Neural progenitor cell (in vitro differentiated cells): ENCODE measurements at regions not wholly inside any gene's neighbourhood (a gene's known extent, or its start where the extent isn't known, plus 50 kb on each side); places are given as distances from the start of the nearest gene placed in this dataset.
A peak's percentile ranks its signal among the peaks of the same experiment; 100 is the strongest.

ENCODE experiments used
- DNase-seq: peaks from one replicate; pipeline ENCODE4 v3.0.0-alpha.2; 2016; ENCODE audit warnings: low spot score
- H2AFZ ChIP-seq: fragments of 200-600 bp; sonication (generic); replicated peaks from 2 replicates; pipeline ENCODE4 v1.6.1; 2016; ENCODE audit warnings: antibody characterized with exemption
- H3F3A ChIP-seq: fragments of 200-600 bp; sonication (generic); 2 replicates; pipeline ENCODE4 v1.6.1; 2016; ENCODE audit warnings: antibody characterized with exemption, low read depth
- H3K27ac ChIP-seq: fragments of 200-600 bp; sonication (generic); 2 replicates; pipeline ENCODE4 v1.5.1; 2016; ENCODE audit warnings: mild to moderate bottlenecking
- H3K27me3 ChIP-seq: fragments of 200-600 bp; sonication (generic); 2 replicates; pipeline ENCODE4 v1.6.1; 2016; ENCODE audit warnings: mild to moderate bottlenecking, moderate library complexity
- H3K36me3 ChIP-seq: fragments of 200-600 bp; sonication (generic); 2 replicates; pipeline ENCODE4 v1.5.1; 2016
- H3K4me1 ChIP-seq: fragments of 200-600 bp; sonication (generic); 2 replicates; pipeline ENCODE4 v1.6.1; 2016; ENCODE audit warnings: mixed run types
- H3K4me2 ChIP-seq: fragments of 200-600 bp; sonication (generic); 2 replicates; pipeline ENCODE4 v1.6.1; 2016
- H3K4me3 ChIP-seq: fragments of 200-600 bp; sonication (generic); 2 replicates; pipeline ENCODE4 v1.5.1; 2016
- H3K79me2 ChIP-seq: fragments of 200-600 bp; sonication (generic); 2 replicates; pipeline ENCODE4 v1.6.1; 2016; ENCODE audit warnings: low read depth
- H3K9ac ChIP-seq: fragments of 200-600 bp; sonication (generic); 2 replicates; pipeline ENCODE4 v1.6.1; 2016
- H3K9me3 ChIP-seq: fragments of 200-600 bp; sonication (generic); 2 replicates; pipeline ENCODE4 v1.5.1; 2016; ENCODE audit warnings: low read depth
- H4K20me1 ChIP-seq: fragments of 200-600 bp; sonication (generic); 2 replicates; pipeline ENCODE4 v1.6.1; 2016; ENCODE audit warnings: low read depth
- H3K27ac Mint-ChIP-seq: 3 replicates; pipeline ENCODE4 v1.8.0; 2021; ENCODE audit warnings: mixed read lengths
- H3K27me3 Mint-ChIP-seq: 2 replicates; pipeline ENCODE4 v1.8.0; 2022; ENCODE audit warnings: low read depth, mild to moderate bottlenecking, inconsistent platforms, moderate library complexity, mixed read lengths; ENCODE audit not compliant: insufficient read depth
- H3K36me3 Mint-ChIP-seq: 3 replicates; pipeline ENCODE4 v1.8.0; 2021; ENCODE audit warnings: mixed read lengths
- H3K4me1 Mint-ChIP-seq: 3 replicates; pipeline ENCODE4 v1.8.0; 2021; ENCODE audit warnings: mixed read lengths
- H3K4me3 Mint-ChIP-seq: 3 replicates; pipeline ENCODE4 v1.8.0; 2021; ENCODE audit warnings: mild to moderate bottlenecking, moderate library complexity, mixed read lengths
- H3K9me3 Mint-ChIP-seq: 3 replicates; pipeline ENCODE4 v1.8.0; 2020; ENCODE audit warnings: mixed read lengths
- CTCF ChIP-seq: fragments of 200-600 bp; sonication (generic); IDR thresholded peaks from 2 replicates; pipeline ENCODE4 v1.5.1; 2017; ENCODE audit warnings: antibody characterized with exemption, mild to moderate bottlenecking
- EZH2 ChIP-seq: fragments of 200-600 bp; sonication (generic); IDR thresholded peaks from 2 replicates; pipeline ENCODE4 v1.6.1; 2017; ENCODE audit warnings: antibody characterized with exemption, mild to moderate bottlenecking, moderate library complexity
- EZH2phosphoT487 ChIP-seq: fragments of 200-600 bp; sonication (generic); IDR thresholded peaks from 2 replicates; pipeline ENCODE4 v1.6.1; 2017; ENCODE audit warnings: antibody characterized with exemption

DNA sequence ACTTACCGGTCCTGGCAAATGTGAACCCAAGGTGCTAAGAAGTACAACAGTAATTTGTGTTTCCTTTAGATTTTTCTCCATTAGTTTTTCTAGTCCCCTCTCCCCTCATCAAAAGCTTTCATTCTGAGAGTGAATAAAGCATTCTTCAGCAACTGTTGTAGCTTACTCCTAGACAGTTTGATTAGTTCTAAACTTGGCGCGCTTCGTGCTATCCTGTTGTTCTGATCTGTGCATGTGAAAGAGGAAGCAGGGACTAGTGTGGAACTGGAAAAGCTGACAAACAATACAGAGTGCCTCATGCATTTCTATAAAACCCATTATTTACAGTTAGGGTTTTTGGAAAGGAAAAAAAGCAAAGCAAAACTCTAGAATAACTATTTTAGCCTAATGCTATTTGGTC lies 556.9 kb upstream of the SLIT2 start:
- Histone ChIP-seq H3K9ac (no peak overlapping the region), H3K79me2 (no peaks in the 10 kb centered on the region), H3F3A (no peaks in the 10 kb centered on the region), H3K27me3 (no peaks in the 10 kb centered on the region), H3K27ac (no peak overlapping the region), H3K4me3 (no peak overlapping the region), H3K4me2 (no peak overlapping the region), H4K20me1 (no peaks in the 10 kb centered on the region), H3K9me3 (no peaks in the 10 kb centered on the region), H3K4me1 (peaks cover 6% of the 10 kb centered on the region), H2AFZ (no peak overlapping the region), H3K36me3 (no peaks in the 10 kb centered on the region)
- Mint-ChIP-seq H3K4me3 (no peak overlapping the region), H3K4me1 (peaks cover 7% of the 10 kb centered on the region), H3K9me3 (peaks cover 8% of the 10 kb centered on the region), H3K36me3 (no peaks in the 10 kb centered on the region), H3K27me3 (peaks cover 6% of the 10 kb centered on the region), H3K27ac (no peak overlapping the region)
- no peak for DNase-seq
- TF ChIP-seq CTCF = no peak
- TF ChIP-seq EZH2phosphoT487 = no peak
- no peak for TF ChIP-seq EZH2

DNA sequence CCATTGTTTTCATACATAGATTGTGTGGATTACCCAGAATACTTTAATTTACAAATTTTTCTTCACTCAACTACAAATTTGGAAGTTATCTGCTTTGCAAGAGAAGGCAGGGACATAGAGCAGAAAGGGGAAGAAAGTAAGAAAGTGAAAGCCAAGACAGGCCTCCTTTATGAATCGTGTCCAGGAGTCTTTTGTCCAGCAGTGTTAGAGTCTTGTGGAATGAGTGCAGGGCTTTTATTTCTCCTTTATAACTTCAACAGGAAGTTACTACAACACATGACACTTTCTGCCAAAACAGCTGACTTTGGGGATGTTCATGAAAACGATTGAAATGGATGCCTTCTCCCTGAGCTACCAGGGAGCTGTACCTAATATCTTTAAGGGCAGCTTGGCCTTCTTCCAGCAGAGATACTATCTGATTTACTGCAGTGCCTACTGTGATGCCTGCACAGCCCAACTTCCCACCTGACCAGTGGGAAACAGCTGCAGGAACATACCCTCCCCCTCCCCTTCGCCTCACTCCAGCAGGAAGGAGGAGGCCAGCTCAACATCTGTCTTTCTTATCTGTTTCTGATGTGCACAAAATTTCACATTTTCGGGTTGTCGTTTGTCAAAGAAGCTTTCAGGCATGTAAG lies 557.7 kb upstream of the SLIT2 start:
- peaks cover 8% of the 10 kb centered on the region for H3K9me3 Mint-ChIP-seq
- Histone ChIP-seq H2AFZ (peak overlapping the region; percentile 60), H3K27ac (no peak overlapping the region), H3K4me3 (no peak overlapping the region), H3K4me1 (peaks cover 6% of the 10 kb centered on the region), H3K36me3 (no peaks in the 10 kb centered on the region), H3K79me2 (no peaks in the 10 kb centered on the region), H4K20me1 (no peaks in the 10 kb centered on the region), H3F3A (no peaks in the 10 kb centered on the region), H3K27me3 (no peaks in the 10 kb centered on the region), H3K4me2 (no peak overlapping the region), H3K9ac (no peak overlapping the region), H3K9me3 (no peaks in the 10 kb centered on the region)
- DNase-seq = no peak
- H3K36me3 Mint-ChIP-seq = no peaks in the 10 kb centered on the region
- TF ChIP-seq CTCF (no peak), EZH2phosphoT487 (no peak), EZH2 (no peak)
- H3K27me3 Mint-ChIP-seq = peaks cover 6% of the 10 kb centered on the region
- H3K4me3 Mint-ChIP-seq = no peak overlapping the region
- peaks cover 7% of the 10 kb centered on the region for H3K4me1 Mint-ChIP-seq
- H3K27ac Mint-ChIP-seq = no peak overlapping the region

DNA sequence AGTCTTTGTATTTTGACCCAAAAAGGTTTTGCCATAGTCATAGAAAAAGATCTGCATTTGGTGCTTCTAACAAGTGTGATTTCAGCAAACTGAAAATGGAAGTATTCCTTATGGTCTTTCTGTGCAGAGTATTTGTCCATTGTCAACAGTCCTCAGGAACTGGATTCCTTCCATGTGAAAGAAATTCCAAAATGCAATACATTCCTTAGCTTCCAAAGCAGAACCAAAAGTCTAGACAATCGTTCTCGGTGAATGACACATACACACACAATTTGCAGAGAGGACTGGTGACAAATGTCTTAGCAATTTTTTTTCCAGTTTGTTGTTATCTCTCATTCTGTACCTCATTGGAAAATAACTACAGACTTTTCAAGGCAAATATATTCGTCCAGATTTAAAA lies 562.2 kb upstream of the SLIT2 start:
- Histone ChIP-seq H3K9me3 (no peaks in the 10 kb centered on the region), H3F3A (no peaks in the 10 kb centered on the region), H3K4me3 (no peak overlapping the region), H3K27ac (no peak overlapping the region), H3K4me2 (no peak overlapping the region), H3K4me1 (peaks cover 6% of the 10 kb centered on the region), H4K20me1 (no peaks in the 10 kb centered on the region), H3K36me3 (no peaks in the 10 kb centered on the region), H3K27me3 (no peaks in the 10 kb centered on the region), H3K79me2 (no peaks in the 10 kb centered on the region), H3K9ac (no peak overlapping the region), H2AFZ (no peak overlapping the region)
- H3K9me3 Mint-ChIP-seq = no peaks in the 10 kb centered on the region
- no peak for DNase-seq
- H3K4me3 Mint-ChIP-seq = no peak overlapping the region
- no peak overlapping the region for H3K27ac Mint-ChIP-seq
- TF ChIP-seq EZH2 = no peak
- peaks cover 5% of the 10 kb centered on the region for H3K4me1 Mint-ChIP-seq
- H3K36me3 Mint-ChIP-seq = no peaks in the 10 kb centered on the region
- no peaks in the 10 kb centered on the region for H3K27me3 Mint-ChIP-seq

GRCh38 chr4:19686456-19686855 lies 565.2 kb upstream of the SLIT2 start:
- TF ChIP-seq EZH2phosphoT487 = no peak
- no peak for TF ChIP-seq CTCF
- no peak for TF ChIP-seq EZH2
- Histone ChIP-seq H3F3A (no peaks in the 10 kb centered on the region), H3K9ac (no peak overlapping the region), H3K27ac (no peak overlapping the region), H3K9me3 (no peaks in the 10 kb centered on the region), H3K4me1 (no peaks in the 10 kb centered on the region), H3K36me3 (no peaks in the 10 kb centered on the region), H3K4me3 (no peak overlapping the region), H3K27me3 (no peaks in the 10 kb centered on the region), H2AFZ (no peak overlapping the region), H3K4me2 (no peak overlapping the region), H4K20me1 (no peaks in the 10 kb centered on the region), H3K79me2 (no peaks in the 10 kb centered on the region)
- Mint-ChIP-seq H3K36me3 (no peaks in the 10 kb centered on the region), H3K4me3 (no peak overlapping the region), H3K9me3 (no peaks in the 10 kb centered on the region), H3K4me1 (no peaks in the 10 kb centered on the region), H3K27me3 (no peaks in the 10 kb centered on the region), H3K27ac (no peak overlapping the region)
- no peak for DNase-seq
